GM21526 (cell line): ENCODE measurements at regions not wholly inside any gene's neighbourhood (a gene's known extent, or its start where the extent isn't known, plus 50 kb on each side); places are given as distances from the start of the nearest gene placed in this dataset.
"Not testable (repeated sequence)": the region's sequence is repeated elsewhere in the genome, so short reads cannot be mapped to it uniquely, and the experiment has no call there.

Source experiments
- ATAC-seq: cut with Tn5 transposase; IDR thresholded peaks from one replicate; pipeline ENCODE4 v1.9.1; 2021; ENCODE audit warnings: moderate library complexity; ENCODE audit not compliant: unreplicated experiment, low FRiP score

DNA sequence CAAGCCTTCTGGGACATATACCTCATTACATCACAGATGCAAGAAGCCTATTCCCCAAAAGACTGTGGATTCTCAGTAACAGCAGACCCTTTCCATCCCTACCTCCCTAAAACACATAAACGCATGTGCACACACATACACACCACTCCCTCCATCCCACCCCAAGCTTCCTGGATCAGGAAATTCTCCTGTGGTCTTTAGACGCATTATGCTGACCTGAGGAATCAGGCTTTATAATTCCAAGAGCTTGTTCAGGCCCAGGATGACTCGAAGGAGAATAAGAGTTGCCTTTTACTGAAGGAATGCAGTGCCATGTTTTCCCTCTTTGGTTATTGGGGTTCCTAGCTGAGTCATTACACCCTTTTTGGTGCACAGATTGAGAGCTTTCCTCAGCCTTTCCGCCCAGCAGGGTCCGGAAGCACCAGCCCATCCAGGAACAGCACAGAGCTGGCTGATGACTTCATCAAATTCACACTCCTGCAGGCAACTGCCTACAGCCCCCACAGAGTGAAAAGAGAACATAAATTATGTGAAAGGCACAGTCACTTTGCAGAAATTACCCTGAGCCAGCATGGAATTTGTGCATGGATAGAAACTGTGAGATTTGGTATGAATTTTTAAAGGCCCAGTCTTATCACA lies 385.0 kb upstream of the TRPC7 start:
- no peak for ATAC-seq

DNA sequence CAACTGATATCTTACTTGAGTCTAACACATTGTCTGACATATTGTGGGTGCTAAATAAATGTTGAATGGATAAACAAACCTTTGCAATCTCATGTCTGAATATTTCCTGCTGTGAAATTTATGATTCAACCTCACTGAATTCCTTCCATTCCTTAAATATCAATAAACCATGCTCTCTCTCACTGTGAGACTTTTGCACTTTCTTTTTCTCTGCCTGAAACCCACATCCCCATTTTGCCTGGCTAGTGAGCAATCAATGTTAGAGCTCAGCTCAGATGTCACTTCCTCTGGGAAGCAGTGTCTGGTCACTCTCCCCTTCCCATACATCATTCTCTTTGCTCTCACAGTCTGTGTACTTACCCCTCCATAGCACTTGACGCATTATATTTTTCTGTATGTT lies 383.7 kb upstream of the TRPC7 start:
- ATAC-seq, result no peak

DNA sequence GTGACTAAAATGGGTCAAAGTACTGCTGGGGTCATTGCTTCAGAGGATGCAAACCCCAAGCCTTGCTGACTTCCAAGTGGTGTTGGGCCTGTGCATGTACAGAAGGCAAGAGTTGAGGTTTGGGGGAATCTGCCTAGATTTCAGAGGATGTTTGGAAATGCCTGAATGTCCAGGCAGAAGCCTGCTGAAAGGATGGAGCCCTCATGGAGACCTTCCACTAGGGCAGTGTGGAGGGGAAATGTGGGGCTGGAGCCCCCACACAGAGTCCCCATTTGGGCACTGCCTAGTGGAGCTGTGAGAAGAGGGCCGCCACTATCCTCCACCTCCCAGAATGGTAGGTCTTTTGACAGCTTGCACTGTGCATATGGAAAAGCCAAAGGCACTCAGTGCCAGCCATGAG lies 377.7 kb upstream of the TRPC7 start:
- ATAC-seq, result no peak

DNA sequence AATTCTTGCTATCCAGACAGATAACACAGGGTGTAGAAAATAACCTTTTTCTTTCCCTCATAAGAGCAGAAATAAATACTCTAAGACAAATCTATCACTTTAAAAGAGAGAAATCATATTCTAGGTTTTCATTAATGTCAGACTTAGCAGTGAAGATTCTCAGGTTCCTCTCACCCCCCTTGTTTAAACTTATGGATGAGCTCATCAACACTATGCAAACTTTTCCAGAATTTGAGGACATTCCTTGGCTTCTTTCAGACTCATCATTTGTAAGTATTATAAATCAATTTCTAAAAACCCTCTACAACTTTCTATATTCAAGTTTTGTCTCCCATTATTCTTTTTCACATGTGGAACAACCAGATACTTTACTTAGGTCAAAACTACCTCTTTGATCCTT lies 374.9 kb upstream of the TRPC7 start:
- ATAC-seq, result no peak

DNA sequence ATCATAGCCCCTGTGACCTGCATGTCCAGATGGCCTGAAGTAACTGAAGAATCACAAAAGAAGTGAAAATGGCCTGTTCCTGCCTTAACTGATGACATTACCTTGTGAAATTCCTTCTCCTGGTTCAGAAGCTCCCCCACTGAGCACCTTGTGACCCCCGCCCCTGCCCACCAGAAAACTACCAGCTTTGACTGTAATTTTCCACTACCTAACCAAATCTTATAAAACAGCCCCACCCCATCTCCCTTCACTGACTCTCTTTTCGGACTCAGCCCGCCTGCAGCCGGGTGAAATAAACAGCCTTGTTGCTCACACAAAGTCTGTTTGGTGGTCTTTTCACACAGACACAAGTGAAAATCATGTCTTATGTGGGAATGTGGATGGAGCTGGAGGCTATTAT lies 373.9 kb upstream of the TRPC7 start:
- not testable (repeated sequence) for ATAC-seq

DNA sequence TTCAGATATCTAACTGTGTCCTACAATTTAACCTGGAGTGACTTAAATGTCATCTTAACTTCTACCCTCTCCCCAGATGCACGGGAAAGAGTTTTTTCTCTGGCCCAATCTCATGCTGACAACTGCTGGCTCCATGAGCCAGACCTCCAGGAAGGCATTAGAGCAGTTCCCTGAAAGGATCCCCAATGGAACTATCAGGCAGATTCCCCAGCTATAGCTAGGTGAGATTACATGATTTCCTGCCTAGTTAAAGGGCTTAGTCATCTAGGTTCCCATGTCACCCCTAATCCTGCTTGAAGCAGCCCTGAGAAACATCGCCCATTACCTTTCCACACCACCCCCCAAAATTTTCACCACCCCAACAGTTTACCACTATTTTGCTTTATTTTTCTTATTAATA lies 373.5 kb upstream of the TRPC7 start:
- no peak for ATAC-seq

DNA sequence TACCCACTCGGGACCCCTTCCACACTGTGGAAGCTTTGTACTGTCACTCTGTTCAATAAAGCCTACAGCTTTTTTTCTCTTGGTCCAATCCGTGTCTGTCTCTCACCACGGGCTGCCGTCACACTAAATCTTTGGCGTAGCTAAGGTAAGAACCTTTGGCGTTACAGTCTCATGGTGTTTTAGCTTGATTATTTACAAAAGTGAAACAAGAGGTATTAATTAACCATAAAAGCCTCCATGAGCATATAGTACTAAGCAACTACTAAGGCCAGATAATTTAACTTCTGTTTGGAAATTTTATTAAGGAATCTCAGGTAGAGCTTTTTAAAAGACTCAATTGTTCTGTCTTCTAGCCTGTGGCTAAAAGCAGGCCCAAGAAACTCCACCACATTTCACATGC lies 370.7 kb upstream of the TRPC7 start:
- no peak for ATAC-seq

DNA sequence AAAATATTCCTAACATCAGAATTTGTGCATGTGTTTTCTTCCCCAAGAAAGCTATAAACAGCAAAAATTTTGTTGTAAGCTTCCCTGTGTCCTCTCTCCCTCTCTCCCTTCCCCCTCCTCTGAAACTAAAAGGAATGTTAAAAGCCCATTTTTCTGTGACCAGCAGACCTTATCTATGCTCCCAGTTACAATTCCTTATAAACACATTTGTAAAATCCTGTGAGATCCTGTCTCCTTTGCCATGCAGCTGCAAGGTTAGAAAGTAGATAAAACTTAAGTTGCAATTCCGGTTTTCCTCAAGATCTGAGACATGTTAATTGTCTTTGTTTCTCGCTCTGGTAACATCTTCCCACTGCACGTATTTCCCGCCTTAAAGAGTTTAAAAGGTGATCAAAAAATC lies 370.3 kb upstream of the TRPC7 start:
- not testable (repeated sequence) for ATAC-seq

DNA sequence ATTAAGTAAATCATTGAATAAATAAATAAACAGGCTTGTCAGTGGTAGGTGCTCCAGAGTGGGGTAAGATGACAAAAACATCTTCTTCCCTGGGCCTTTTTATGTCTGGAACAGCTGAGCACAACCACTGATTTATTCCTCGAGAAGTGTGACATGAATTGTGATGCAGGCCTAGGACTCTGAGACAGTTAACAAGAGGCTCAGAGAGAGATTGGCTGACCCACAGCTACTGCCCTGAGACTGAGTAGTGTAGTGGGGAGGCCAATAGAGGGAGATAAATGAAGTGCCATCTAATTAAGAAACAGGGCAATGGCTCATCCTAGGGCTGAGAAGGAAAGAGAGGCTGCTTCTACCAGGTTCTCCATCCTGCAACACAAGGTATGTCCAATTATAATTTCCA lies 369.3 kb upstream of the TRPC7 start:
- ATAC-seq, result no peak

DNA sequence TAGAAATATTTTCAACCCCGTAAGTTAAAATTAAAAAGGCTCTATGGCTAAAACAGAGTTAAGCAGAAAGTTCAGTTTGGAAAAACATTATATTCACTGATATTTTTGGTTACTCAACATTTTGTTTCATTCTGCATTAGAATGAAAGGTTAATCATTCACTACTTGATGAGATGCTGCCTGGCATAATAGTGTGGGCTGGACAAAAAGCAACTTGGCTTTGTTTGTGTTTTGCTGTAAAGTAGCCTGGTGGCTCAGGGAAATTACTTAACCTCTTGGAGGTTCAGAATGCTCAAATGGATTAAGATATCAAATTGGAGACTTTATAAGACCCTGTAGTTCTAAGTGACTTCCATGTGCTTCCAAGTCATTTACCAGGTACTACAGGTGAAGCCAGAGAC lies 367.4 kb upstream of the TRPC7 start:
- no peak for ATAC-seq

DNA sequence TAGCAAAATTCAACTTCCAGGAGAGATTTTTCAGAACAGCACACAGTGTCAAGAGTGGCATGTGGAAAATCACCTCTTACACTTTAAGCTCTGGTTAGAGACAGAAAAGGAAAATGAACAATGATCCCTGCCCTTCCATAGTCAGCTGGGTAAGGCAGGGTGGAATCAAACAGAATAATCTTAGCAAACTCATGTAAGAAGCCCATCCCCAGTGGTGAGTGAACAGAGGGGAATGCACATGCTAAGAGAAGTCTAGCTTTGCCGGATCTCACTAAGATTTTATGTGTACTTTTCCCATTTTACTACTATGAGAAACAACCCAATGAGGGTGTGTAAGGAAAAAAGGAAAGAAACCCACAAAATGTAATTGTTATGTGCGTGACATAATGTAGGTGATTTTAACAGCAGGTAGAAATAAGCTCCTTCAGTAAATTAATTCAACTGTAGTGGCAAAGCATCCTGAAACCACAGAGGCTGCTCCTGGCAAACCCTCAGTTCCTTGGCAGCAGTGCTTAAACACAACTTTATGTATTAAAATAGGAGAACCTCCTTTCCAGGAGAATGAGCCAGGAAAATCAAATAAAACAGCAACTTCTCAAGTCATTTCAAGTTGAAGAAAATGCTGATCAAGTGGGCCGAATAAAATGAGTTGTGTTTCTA lies 366.0 kb upstream of the TRPC7 start:
- no peak for ATAC-seq

DNA sequence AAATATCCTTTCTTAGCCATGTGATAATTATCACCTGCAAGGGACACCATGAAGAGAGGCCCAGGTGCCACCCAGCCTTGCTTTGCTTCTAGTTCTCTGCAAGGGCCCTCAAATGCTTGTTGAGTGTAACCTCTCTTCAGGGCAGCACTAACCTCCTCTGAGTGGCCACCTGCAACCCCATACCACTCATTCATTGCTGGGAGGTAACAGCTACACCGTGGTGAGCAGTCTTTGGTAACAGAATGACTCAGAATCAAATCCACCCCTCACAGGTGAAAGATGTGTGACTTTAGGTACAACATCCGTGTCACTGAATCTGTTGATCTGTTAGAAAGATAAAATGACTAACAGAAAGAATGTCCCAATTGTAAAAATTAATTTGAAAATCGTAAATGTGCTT lies 365.1 kb upstream of the TRPC7 start:
- ATAC-seq, result no peak

DNA sequence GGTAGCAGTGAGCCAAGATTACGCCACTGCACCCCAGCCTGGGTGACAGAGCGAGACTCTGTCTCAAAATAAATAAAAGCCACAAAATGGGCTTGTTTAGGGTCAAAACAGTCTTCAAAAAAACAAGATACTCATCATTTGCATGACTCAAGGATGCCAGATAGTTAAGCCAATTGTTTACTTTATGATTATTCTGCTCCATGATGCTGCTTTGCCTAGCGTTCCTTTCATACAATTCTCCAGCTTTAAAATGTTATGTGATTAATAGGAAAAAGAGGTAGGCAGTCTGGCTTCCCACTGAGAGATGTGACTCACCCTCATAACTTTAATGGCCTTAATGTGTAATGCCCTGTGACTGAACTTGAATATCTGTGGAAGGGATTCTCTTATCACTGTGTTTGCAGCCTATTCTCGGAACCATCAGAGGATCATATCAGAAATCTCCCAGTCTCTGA lies 364.6 kb upstream of the TRPC7 start:
- ATAC-seq, result no peak

DNA sequence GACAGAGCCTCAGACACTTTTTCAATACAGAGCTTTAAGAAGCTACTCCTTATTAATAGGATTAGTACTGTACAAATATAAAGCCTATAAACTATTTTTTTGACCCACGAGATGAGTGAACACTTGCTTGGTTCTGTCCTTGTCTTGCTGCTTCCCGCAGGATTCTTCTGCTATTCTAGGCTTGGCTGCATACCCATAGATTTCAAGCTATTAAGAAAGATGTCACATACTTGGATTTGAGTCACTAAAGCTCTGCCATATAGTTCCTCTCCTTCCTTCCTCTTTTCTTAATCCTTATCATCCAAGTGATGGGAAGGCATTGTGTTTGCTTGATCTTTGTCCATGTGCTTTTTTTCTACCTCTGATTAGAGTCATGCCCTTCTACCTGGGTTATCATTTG lies 361.2 kb upstream of the TRPC7 start:
- ATAC-seq, result no peak

DNA sequence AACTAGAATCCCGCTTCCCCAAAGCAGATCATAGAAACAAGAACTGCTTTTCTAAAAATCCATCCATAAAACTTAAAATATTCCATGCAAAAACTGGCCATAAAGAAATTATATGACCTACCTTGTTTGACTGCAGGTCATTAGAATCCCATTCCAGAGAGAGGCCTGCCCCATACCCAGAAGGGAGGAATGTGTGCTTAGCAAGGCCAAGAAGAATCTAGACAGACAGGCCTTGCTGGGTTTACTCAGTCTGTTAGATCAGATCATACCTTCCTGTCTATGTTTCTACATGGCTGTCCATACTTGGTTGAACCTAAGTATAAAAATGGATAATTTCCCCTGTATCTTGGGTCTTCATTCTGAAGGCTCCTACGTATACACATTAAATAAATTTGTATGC lies 358.8 kb upstream of the TRPC7 start:
- ATAC-seq, result no peak

DNA sequence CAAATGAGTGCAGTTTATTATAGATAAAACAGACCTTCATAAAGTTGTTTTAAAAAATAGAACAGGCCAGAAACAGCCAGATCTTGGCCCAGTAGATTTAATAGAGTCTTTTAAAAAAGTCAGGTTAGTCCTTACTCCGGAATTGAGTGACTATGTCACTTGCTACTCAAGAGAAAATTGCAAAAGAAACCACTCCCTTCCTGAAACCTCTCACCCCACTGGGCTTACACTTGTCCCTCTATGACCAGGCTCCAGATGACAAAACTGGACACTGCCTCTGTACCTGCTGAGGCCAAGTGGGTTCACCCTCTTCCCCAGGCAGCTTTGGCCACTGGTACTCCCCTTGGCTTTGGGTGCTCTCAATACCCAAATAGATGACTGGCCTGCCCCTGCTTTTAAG lies 357.2 kb upstream of the TRPC7 start:
- no peak for ATAC-seq

DNA sequence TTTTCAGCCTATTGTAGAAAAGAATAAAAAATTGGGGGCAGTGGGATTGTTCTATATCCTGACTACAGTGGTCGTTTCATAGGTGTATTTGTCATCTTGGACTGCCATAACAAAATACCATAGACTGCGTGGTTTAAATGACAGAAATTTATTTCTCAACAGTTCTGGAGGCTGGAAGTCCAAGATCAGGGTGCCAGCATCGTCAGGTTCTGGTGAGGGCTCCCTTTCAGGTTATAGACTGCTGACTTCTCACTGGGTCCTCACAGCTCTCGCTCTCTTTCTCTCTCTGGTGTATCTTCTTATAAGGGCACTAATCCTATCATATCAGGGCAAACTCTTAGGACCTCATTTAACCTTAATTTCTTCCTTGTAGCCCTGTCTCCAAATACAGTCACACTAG lies 356.7 kb upstream of the TRPC7 start:
- no peak for ATAC-seq

DNA sequence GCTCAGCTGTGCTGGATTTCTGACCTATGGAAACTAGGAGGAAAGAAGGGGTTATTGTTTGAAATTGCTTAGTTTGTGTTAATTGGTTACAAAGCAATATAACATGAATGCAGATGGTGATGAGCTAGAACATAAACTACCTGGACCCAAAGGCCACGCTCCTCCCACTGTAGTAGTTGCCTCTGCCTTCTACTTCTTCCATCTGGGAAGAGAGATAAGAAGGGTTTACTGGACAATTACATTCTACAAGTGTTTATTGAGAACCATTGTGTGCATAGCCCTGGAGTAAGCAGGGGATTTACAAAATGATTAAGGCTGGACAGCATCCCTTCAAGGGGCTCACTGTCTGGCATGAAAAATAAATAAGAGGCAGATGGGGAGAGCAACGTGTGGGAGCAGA lies 355.3 kb upstream of the TRPC7 start:
- ATAC-seq, result no peak

DNA sequence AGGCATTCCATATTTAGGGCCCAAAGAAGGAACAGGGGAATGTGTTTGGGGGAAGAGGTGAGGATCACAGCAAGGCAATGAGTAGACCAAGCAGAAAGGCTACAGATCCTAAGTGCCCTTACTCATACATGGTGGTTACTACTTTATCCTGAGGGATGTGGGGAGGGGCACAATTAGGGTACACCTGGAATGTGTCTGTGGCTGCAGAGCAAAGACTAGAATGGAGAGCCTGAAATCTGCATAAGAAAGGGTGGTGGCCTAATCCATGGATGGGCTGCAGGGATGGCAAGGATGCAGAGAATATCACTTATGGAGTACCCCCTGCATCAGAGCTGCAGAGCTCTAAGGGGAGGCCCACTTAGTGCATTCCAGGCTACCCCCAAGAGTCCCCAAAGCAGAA lies 352.6 kb upstream of the TRPC7 start:
- no peak for ATAC-seq

DNA sequence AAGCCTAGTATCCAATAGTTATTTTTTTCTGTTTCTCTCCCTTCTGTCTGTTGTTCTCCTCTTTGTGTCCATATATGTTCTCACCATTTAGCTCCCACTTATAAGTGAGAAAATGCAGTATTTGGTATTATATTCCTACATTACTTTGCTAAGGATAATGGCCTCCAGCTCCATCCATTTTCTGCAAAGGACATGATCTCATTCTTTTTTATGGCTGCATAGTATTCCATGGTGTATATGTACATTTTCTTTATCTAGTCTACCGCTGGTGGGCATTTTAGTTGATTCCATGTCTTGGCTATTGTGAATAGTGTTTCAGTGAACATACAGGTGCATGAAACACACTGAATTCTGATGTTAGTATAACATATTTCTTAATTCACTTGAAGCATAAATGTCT lies 348.9 kb upstream of the TRPC7 start:
- no peak for ATAC-seq

DNA sequence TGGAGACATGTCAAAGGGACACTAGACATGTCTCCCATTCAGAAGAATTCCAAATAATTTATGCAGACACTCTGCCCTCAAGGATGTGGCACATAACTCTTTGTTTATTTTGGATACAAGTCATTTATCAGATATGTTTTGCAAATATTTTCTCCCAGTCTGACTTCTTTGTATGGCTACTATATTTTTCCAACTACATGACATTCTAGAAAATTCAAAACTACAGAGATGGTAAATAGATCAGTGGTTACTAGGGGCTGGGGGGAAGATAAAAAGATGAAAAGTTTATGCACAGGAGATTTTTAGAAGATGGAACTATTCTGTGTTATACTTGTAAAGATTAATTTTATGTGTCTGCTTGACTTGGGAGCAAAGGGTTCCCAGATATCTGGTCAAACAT lies 347.3 kb upstream of the TRPC7 start:
- no peak for ATAC-seq

DNA sequence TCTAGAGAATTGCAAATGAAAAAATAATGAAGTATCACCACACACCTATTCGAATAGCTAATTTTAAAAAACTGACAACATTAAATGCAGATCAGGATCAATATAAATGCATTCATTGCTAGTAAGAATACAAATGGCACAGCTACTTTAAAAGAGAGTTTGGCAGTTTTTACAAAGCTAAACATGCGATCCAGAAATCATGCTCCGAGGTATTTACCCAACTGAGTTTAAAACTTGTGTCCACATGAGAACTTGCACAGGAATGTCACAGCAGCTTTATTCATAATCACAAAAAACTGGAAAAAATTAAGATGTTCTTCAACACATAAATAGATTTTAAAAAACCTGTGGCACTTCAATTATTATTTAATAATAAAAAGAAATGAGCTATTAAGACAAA lies 345.5 kb upstream of the TRPC7 start:
- no peak for ATAC-seq

DNA sequence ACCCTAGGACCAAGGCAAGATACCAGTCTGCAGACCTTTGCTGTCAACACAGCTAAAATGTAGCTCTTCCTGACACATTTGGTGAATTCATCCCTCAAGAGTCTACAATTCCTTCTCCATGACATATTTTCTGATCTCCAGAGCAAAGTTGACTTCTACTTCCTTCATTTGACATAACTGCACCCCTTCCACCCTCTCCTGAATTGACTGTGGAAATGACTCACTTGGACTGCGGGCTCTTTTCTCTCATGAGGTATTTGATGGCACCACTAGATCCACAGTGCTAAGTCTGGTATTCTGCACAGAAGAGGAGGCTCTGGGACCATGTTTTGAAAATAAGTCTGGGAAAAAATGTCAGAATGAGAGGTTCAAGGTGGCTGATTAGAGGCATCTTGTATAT lies 338.4 kb upstream of the TRPC7 start:
- ATAC-seq, result no peak
